GM12878 (cell line): ENCODE measurements at regions not wholly inside any gene's neighbourhood (a gene's known extent, or its start where the extent isn't known, plus 50 kb on each side); places are given as distances from the start of the nearest gene placed in this dataset.

Experiments
- ATAC-seq: fragments of 200-7000 bp; cut with Tn5 transposase; 3 replicates; pipeline ENCODE4 v1.9.1; 2020; ENCODE audit warnings: mild to moderate bottlenecking, moderate library complexity
- BruUV-seq: library from RNA; stranded (reverse); fragments of 400-500 nt; replicated peaks from 2 replicates; lab custom pipeline; 2021; lab: Mats Ljungman, UMichigan
- CTCF ChIA-PET: fragments of 300-600 bp; sonication (Branson Sonifier 250); formaldehyde crosslinking; extraction: SDS; loops from one replicate; lab custom pipeline; 2021; ENCODE audit warnings: inconsistent platforms; lab: Yijun Ruan, JAX
- POLR2A ChIA-PET: fragments of 350-600 bp; formaldehyde crosslinking; extraction: SDS; loops from one replicate; lab custom pipeline; 2021; ENCODE audit warnings: inconsistent platforms; lab: Charles Lee
- RAD21 ChIA-PET: fragments of 300-600 bp; sonication (Branson Sonifier 250); formaldehyde crosslinking; loops from one replicate; lab custom pipeline; 2023; ENCODE audit warnings: antibody characterized with exemption; ENCODE audit not compliant: unreplicated experiment; lab: Charles Lee
- SMC1A ChIA-PET: fragments of 300-600 bp; sonication (Branson Sonifier 250); formaldehyde crosslinking; loops from one replicate; lab custom pipeline; 2023; ENCODE audit not compliant: unreplicated experiment, uncharacterized antibody; lab: Charles Lee
- DNase-seq: peaks from one replicate; pipeline ENCODE4 v3.0.0-alpha.2; 2011; ENCODE audit warnings: low read depth, low spot score
- FAIRE-seq: peaks from 3 replicates; lab custom pipeline; 2011; peaks lifted over from hg19 to GRCh38; lab: Jason Lieb, UNC
- H2AFZ ChIP-seq: 2 replicates; pipeline ENCODE4 v1.6.0; 2011; ENCODE audit warnings: low read depth, low read length, control low read depth; ENCODE audit not compliant: control insufficient read depth
- H3K27ac ChIP-seq: 2 replicates; pipeline ENCODE4 v1.5.1; 2011; ENCODE audit warnings: control low read depth; ENCODE audit not compliant: control insufficient read depth, insufficient read depth
- H3K27me3 ChIP-seq, 2 experiments: replicated peaks in 1 of 2; 2 replicates each; pipeline versions ENCODE4 v1.6.0 to v1.6.1; 2011; ENCODE audit warnings: low read length in 1 of 2; ENCODE audit not compliant: control insufficient read depth in 2 of 2, insufficient read depth in 2 of 2
- H3K36me3 ChIP-seq, 2 experiments: 2 replicates each; pipeline ENCODE4 v1.5.1; 2011; ENCODE audit warnings: low read length in 1 of 2; ENCODE audit not compliant: control insufficient read depth in 2 of 2, insufficient read depth in 2 of 2
- H3K4me1 ChIP-seq: 2 replicates; pipeline ENCODE4 v1.6.1; 2011; ENCODE audit warnings: mild to moderate bottlenecking, low read length, moderate library complexity, mixed read lengths; ENCODE audit not compliant: control insufficient read depth, insufficient read depth
- H3K4me2 ChIP-seq: 2 replicates; pipeline ENCODE4 v1.6.0; 2011; ENCODE audit warnings: control low read depth; ENCODE audit not compliant: control insufficient read depth, insufficient read depth
- H3K4me3 ChIP-seq: fragments of 200-600 bp; sonication (generic); 2 replicates; pipeline ENCODE4 v1.5.1; 2016
- H3K79me2 ChIP-seq: 2 replicates; pipeline ENCODE4 v1.6.0; 2011; ENCODE audit warnings: low read length; ENCODE audit not compliant: control insufficient read depth, insufficient read depth
- H3K9ac ChIP-seq: 2 replicates; pipeline ENCODE4 v1.8.0; 2011; ENCODE audit warnings: low read length, control low read depth, mixed read lengths; ENCODE audit not compliant: control insufficient read depth, insufficient read depth
- H3K9me3 ChIP-seq: replicated peaks from 3 replicates; pipeline ENCODE4 v1.5.1; 2011; ENCODE audit warnings: mild to moderate bottlenecking, low read length; ENCODE audit not compliant: control insufficient read depth, insufficient read depth
- H4K20me1 ChIP-seq: 2 replicates; pipeline ENCODE4 v1.6.0; 2011; ENCODE audit not compliant: control insufficient read depth, insufficient read depth
- BHLHE40 ChIP-seq, 2 experiments: fragments of 450-650 bp in 1 of 2; IDR thresholded peaks; 2 replicates each; pipeline ENCODE4 v1.6.1; 2011 to 2017; ENCODE audit warnings: low read depth in 2 of 2, borderline replicate concordance in 1 of 2, improper control_type of control experiment in 1 of 2, low read length in 1 of 2, mild to moderate bottlenecking in 1 of 2
- BMI1 ChIP-seq: fragments of 450-650 bp; IDR thresholded peaks from 2 replicates; pipeline ENCODE4 v1.6.1; 2016; ENCODE audit warnings: mild to moderate bottlenecking, moderate library complexity, borderline replicate concordance
- CBFB ChIP-seq: IDR thresholded peaks from 2 replicates; pipeline ENCODE4 v1.6.1; 2016; ENCODE audit warnings: antibody characterized with exemption, low read depth
- CBX3 ChIP-seq: fragments of 200-600 bp; sonication (generic); IDR thresholded peaks from 2 replicates; pipeline ENCODE4 v1.6.1; 2016; ENCODE audit warnings: low read depth, borderline replicate concordance
- CREM ChIP-seq: IDR thresholded peaks from 2 replicates; pipeline ENCODE4 v1.6.1; 2014; ENCODE audit warnings: antibody characterized with exemption, low read depth
- DPF2 ChIP-seq: fragments of 450-650 bp; IDR thresholded peaks from 2 replicates; pipeline ENCODE4 v1.6.1; 2017; ENCODE audit warnings: mild to moderate bottlenecking
- EED ChIP-seq: sonication (generic); IDR thresholded peaks from 2 replicates; pipeline ENCODE4 v1.6.1; 2016; ENCODE audit warnings: antibody characterized with exemption, low read depth
- FOS ChIP-seq: IDR thresholded peaks from 3 replicates; pipeline ENCODE4 v1.6.1; 2011; ENCODE audit warnings: borderline replicate concordance; ENCODE audit not compliant: insufficient read length; ENCODE audit errors: extremely low read depth
- HDAC6 ChIP-seq: fragments of 200-600 bp; sonication (generic); IDR thresholded peaks from one replicate; pipeline ENCODE4 v1.8.0; 2017; ENCODE audit warnings: antibody characterized with exemption; ENCODE audit not compliant: unreplicated experiment
- IRF4 ChIP-seq: IDR thresholded peaks from 2 replicates; pipeline ENCODE4 v1.6.1; 2011; ENCODE audit warnings: low read depth, low read length
- NFXL1 ChIP-seq: fragments of 450-650 bp; IDR thresholded peaks from 2 replicates; pipeline ENCODE4 v1.6.1; 2017; ENCODE audit warnings: antibody characterized with exemption, mild to moderate bottlenecking, borderline replicate concordance
- NRF1 ChIP-seq: conservative IDR thresholded peaks from 2 replicates; pipeline ENCODE4 v1.6.1; 2011; ENCODE audit warnings: mild to moderate bottlenecking, low read depth, low read length, improper control_type of control experiment
- PML ChIP-seq: IDR thresholded peaks from 2 replicates; pipeline ENCODE4 v1.6.1; 2012; ENCODE audit warnings: low read length, inconsistent platforms
- RAD51 ChIP-seq: fragments of 450-650 bp; IDR thresholded peaks from 2 replicates; pipeline ENCODE4 v1.6.1; 2016; ENCODE audit warnings: moderate library complexity, mild to moderate bottlenecking, inconsistent platforms
- RFX5 ChIP-seq: IDR thresholded peaks from 2 replicates; pipeline ENCODE4 v1.6.1; 2011; ENCODE audit warnings: low read depth, low read length, improper control_type of control experiment
- SIN3A ChIP-seq: IDR thresholded peaks from 2 replicates; pipeline ENCODE4 v1.6.1; 2012; ENCODE audit warnings: low read depth, low read length, improper control_type of control experiment
- SMAD1 ChIP-seq: fragments of 450-650 bp; IDR thresholded peaks from 2 replicates; pipeline ENCODE4 v1.6.1; 2018; ENCODE audit warnings: mild to moderate bottlenecking, low read depth; ENCODE audit not compliant: partially characterized antibody
- SMC3 ChIP-seq: IDR thresholded peaks from 2 replicates; pipeline ENCODE4 v1.6.1; 2011; ENCODE audit warnings: low read length, improper control_type of control experiment, borderline replicate concordance
- TCF12 ChIP-seq: IDR thresholded peaks from 2 replicates; pipeline ENCODE4 v1.6.1; 2011; ENCODE audit warnings: low read depth, mild to moderate bottlenecking, low read length
- TCF7 ChIP-seq: IDR thresholded peaks from 2 replicates; pipeline ENCODE4 v1.6.1; 2014; ENCODE audit warnings: antibody characterized with exemption, borderline replicate concordance
- WGBS: methylation state at CpG from one replicate; pipeline ENCODE4 v1.1.6; 2016; ENCODE audit warnings: low lambda C conversion rate; ENCODE audit not compliant: insufficient replicate concordance, insufficient coverage; ENCODE audit errors: missing lambda C conversion rate; 5-methylcytosine and 5-hydroxymethylcytosine counted together
- in situ Hi-C: fragments of 300-500 bp; cut with MboI; formaldehyde crosslinking; loops from 9 replicates; pipeline ENCODE4 v1.14.3; 2018; ENCODE audit warnings: mixed read lengths
- intact Hi-C: fragments of 100-400 bp; cut with micrococcal nuclease; formaldehyde crosslinking; loops from one replicate; pipeline ENCODE4 v1.14.2; 2022; ENCODE audit not compliant: unreplicated experiment

DNA sequence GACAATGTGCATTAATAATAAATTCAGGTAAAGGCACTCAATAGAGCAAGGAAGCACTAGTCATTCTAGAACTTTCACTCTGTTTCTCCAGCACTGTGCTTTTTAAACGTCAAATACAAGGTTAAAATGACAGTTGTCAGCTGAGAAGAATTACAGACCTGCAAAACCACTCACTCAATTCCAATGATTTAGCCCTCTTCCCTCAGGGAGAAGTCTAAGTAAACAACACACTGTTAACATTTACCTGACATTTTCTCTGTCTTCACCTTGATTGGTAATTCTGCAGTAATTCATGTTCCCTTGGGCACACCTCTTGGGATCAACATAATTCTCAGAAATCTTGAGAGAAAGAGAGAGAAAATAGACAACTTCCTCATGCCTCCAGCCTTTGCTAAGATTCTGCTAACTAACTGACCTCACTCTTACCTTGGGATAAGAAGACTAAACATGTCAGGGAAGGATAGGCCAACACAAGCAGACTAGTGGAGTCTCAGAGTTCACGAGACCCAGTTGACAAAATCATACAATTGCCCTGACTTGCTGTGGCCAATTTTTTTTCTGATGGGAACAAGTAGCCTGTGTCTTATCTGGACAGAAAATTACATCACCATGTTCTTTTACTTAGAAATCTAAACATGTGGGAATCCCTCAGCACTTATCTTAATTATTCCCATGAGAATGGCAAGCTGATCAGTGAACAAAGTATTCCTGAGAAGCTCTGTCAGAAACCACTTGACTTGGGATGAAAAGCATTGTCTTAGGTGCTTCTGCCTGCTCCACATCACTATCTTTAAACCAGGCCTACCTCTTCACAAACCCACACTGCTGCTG lies 516.8 kb upstream of the FAT3 start:
- DNase-seq (no peak), FAIRE-seq (no peak), ATAC-seq (no peak)
- no peak for TF ChIP-seq DPF2
- no peak for TF ChIP-seq TCF7
- no peak for TF ChIP-seq HDAC6
- TF ChIP-seq SIN3A, result no peak
- TF ChIP-seq FOS, result no peak
- TF ChIP-seq RFX5, result no peak
- no peak for TF ChIP-seq IRF4
- TF ChIP-seq TCF12, result no peak
- TF ChIP-seq BMI1, result no peak
- no peak for TF ChIP-seq EED
- no peak for TF ChIP-seq CBFB
- TF ChIP-seq SMAD1, result no peak
- no peak for TF ChIP-seq SMC3
- TF ChIP-seq BHLHE40 (IDR thresholded peaks at IDR 0.05; ENCODE audit: borderline replicate concordance in 1 of 2, low read depth in 2 of 2, low read length in 1 of 2), result no peak
- TF ChIP-seq CREM, result no peak
- no peak for TF ChIP-seq NRF1
- no peak for TF ChIP-seq CBX3
- TF ChIP-seq NFXL1, result no peak
- no peak for TF ChIP-seq RAD51
- no peak for TF ChIP-seq PML
- no peak overlapping the region for H3K4me2 ChIP-seq
- H3K4me3 ChIP-seq, result no peak overlapping the region
- 0% methylated on average over 2 of the region's 2 CpGs for WGBS
- intact Hi-C loops, result no loop called here
- no peaks in the 10 kb centered on the region for H3K27me3 ChIP-seq
- no peak overlapping the region for H2AFZ ChIP-seq
- no peak overlapping the region for H3K27ac ChIP-seq
- RAD21 ChIA-PET, result no interaction called here
- CTCF ChIA-PET, result no interaction called here
- H3K4me1 ChIP-seq, result no peaks in the 10 kb centered on the region
- in situ Hi-C loops, result no loop called here
- no TSS peak for BruUV-seq
- no peaks in the 10 kb centered on the region for H3K36me3 ChIP-seq
- SMC1A ChIA-PET, result interaction anchor here (1.5 kb wide), 1 partner anchor 15 kb away, joined by 4 read pairs; no protein-coding TSS in a partner anchor
- no peaks in the 10 kb centered on the region for H3K9me3 ChIP-seq
- POLR2A ChIA-PET, result no interaction called here
- no peak overlapping the region for H3K9ac ChIP-seq
- no peaks in the 10 kb centered on the region for H3K79me2 ChIP-seq
- no peaks in the 10 kb centered on the region for H4K20me1 ChIP-seq
